ENCODE measurements at regions not wholly inside any gene's neighbourhood (a gene's known extent, or its start where the extent isn't known, plus 50 kb on each side); places are given as distances from the start of the nearest gene placed in this dataset.

DNA sequence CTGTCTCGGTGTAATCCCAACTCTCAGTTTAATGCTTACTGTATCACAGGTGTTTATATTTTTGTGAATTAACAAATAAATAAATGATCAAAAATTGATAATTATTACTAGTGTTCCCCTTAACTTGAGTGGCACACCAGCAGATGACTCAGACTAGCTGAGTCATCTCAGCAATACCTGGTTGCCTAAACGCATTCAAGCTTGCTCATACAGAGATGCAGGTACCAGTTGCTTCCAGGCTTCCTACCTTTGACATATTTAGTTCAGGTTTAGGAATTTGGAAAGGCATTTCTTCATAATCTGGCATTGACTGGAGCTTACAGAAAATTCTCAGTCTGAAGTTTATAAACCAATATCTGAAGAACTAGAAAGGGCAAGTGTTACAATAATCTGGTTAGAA is 78.9 kb upstream of the LMO4 start (continued):
- TF ChIP-seq, protein P1, sequence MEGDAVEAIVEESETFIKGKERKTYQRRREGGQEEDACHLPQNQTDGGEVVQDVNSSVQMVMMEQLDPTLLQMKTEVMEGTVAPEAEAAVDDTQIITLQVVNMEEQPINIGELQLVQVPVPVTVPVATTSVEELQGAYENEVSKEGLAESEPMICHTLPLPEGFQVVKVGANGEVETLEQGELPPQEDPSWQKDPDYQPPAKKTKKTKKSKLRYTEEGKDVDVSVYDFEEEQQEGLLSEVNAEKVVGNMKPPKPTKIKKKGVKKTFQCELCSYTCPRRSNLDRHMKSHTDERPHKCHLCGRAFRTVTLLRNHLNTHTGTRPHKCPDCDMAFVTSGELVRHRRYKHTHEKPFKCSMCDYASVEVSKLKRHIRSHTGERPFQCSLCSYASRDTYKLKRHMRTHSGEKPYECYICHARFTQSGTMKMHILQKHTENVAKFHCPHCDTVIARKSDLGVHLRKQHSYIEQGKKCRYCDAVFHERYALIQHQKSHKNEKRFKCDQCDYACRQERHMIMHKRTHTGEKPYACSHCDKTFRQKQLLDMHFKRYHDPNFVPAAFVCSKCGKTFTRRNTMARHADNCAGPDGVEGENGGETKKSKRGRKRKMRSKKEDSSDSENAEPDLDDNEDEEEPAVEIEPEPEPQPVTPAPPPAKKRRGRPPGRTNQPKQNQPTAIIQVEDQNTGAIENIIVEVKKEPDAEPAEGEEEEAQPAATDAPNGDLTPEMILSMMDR (IDR thresholded peaks at IDR 0.05; ENCODE audit: control extremely low read depth in 1 of 3, insufficient read depth in 1 of 3, low read depth in 1 of 3, low read length in 3 of 3), result no peak
- TF ChIP-seq HDAC6 (IDR thresholded peaks at IDR 0.05; ENCODE audit: low read depth, low read length) (no peak), SRF (IDR thresholded peaks at IDR 0.05; ENCODE audit: low read depth, low read length) (no peak), EZH2 (IDR thresholded peaks at IDR 0.05; ENCODE audit: low read depth, low read length, severe bottlenecking) (no peak)
- TF ChIP-seq, protein P2, sequence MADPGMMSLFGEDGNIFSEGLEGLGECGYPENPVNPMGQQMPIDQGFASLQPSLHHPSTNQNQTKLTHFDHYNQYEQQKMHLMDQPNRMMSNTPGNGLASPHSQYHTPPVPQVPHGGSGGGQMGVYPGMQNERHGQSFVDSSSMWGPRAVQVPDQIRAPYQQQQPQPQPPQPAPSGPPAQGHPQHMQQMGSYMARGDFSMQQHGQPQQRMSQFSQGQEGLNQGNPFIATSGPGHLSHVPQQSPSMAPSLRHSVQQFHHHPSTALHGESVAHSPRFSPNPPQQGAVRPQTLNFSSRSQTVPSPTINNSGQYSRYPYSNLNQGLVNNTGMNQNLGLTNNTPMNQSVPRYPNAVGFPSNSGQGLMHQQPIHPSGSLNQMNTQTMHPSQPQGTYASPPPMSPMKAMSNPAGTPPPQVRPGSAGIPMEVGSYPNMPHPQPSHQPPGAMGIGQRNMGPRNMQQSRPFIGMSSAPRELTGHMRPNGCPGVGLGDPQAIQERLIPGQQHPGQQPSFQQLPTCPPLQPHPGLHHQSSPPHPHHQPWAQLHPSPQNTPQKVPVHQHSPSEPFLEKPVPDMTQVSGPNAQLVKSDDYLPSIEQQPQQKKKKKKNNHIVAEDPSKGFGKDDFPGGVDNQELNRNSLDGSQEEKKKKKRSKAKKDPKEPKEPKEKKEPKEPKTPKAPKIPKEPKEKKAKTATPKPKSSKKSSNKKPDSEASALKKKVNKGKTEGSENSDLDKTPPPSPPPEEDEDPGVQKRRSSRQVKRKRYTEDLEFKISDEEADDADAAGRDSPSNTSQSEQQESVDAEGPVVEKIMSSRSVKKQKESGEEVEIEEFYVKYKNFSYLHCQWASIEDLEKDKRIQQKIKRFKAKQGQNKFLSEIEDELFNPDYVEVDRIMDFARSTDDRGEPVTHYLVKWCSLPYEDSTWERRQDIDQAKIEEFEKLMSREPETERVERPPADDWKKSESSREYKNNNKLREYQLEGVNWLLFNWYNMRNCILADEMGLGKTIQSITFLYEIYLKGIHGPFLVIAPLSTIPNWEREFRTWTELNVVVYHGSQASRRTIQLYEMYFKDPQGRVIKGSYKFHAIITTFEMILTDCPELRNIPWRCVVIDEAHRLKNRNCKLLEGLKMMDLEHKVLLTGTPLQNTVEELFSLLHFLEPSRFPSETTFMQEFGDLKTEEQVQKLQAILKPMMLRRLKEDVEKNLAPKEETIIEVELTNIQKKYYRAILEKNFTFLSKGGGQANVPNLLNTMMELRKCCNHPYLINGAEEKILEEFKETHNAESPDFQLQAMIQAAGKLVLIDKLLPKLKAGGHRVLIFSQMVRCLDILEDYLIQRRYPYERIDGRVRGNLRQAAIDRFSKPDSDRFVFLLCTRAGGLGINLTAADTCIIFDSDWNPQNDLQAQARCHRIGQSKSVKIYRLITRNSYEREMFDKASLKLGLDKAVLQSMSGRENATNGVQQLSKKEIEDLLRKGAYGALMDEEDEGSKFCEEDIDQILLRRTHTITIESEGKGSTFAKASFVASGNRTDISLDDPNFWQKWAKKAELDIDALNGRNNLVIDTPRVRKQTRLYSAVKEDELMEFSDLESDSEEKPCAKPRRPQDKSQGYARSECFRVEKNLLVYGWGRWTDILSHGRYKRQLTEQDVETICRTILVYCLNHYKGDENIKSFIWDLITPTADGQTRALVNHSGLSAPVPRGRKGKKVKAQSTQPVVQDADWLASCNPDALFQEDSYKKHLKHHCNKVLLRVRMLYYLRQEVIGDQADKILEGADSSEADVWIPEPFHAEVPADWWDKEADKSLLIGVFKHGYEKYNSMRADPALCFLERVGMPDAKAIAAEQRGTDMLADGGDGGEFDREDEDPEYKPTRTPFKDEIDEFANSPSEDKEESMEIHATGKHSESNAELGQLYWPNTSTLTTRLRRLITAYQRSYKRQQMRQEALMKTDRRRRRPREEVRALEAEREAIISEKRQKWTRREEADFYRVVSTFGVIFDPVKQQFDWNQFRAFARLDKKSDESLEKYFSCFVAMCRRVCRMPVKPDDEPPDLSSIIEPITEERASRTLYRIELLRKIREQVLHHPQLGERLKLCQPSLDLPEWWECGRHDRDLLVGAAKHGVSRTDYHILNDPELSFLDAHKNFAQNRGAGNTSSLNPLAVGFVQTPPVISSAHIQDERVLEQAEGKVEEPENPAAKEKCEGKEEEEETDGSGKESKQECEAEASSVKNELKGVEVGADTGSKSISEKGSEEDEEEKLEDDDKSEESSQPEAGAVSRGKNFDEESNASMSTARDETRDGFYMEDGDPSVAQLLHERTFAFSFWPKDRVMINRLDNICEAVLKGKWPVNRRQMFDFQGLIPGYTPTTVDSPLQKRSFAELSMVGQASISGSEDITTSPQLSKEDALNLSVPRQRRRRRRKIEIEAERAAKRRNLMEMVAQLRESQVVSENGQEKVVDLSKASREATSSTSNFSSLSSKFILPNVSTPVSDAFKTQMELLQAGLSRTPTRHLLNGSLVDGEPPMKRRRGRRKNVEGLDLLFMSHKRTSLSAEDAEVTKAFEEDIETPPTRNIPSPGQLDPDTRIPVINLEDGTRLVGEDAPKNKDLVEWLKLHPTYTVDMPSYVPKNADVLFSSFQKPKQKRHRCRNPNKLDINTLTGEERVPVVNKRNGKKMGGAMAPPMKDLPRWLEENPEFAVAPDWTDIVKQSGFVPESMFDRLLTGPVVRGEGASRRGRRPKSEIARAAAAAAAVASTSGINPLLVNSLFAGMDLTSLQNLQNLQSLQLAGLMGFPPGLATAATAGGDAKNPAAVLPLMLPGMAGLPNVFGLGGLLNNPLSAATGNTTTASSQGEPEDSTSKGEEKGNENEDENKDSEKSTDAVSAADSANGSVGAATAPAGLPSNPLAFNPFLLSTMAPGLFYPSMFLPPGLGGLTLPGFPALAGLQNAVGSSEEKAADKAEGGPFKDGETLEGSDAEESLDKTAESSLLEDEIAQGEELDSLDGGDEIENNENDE (IDR thresholded peaks at IDR 0.05; ENCODE audit: insufficient replicate concordance, low read length), result no peak
- TF ChIP-seq, protein P3, sequence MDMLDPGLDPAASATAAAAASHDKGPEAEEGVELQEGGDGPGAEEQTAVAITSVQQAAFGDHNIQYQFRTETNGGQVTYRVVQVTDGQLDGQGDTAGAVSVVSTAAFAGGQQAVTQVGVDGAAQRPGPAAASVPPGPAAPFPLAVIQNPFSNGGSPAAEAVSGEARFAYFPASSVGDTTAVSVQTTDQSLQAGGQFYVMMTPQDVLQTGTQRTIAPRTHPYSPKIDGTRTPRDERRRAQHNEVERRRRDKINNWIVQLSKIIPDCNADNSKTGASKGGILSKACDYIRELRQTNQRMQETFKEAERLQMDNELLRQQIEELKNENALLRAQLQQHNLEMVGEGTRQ (IDR thresholded peaks at IDR 0.05; ENCODE audit: low read length), result no peak
